ENCODE measurements at regions not wholly inside any gene's neighbourhood (a gene's known extent, or its start where the extent isn't known, plus 50 kb on each side); places are given as distances from the start of the nearest gene placed in this dataset.
"Not testable (repeated sequence)": the region's sequence is repeated elsewhere in the genome, so short reads cannot be mapped to it uniquely, and the experiment has no call there.

- Mint-ChIP-seq H3K27ac (no peak overlapping the region), H3K4me1 (no peaks in the 10 kb centered on the region), H3K4me3 (no peak overlapping the region), H3K27me3 (no peaks in the 10 kb centered on the region), H3K9me3 (ENCODE audit: low read depth) (peaks cover 3% of the 10 kb centered on the region), H3K36me3 (no peaks in the 10 kb centered on the region)
- CTCF ChIA-PET, result no interaction called here
- ATAC-seq (no peak), DNase-seq (no peak)
Measured at GRCh38 chr5:60436518-60436917, 263.4 kb downstream of the DEPDC1B start.

- DNase-seq (no peak), ATAC-seq (no peak)
- Mint-ChIP-seq H3K36me3 (no peaks in the 10 kb centered on the region), H3K27ac (no peak overlapping the region), H3K27me3 (no peaks in the 10 kb centered on the region), H3K9me3 (ENCODE audit: low read depth) (peaks cover 3% of the 10 kb centered on the region), H3K4me1 (no peaks in the 10 kb centered on the region), H3K4me3 (no peak overlapping the region)
- CTCF ChIA-PET, result no interaction called here
Measured at GRCh38 chr5:60435808-60436207, 264.2 kb downstream of the DEPDC1B start.

- H3K4me1 Mint-ChIP-seq; H3K27me3 Mint-ChIP-seq; DNase-seq; H3K27ac Mint-ChIP-seq; H3K36me3 Mint-ChIP-seq; H3K4me3 Mint-ChIP-seq; CTCF ChIA-PET; H3K9me3 Mint-ChIP-seq (ENCODE audit: low read depth); ATAC-seq: not testable (repeated sequence)
Measured at GRCh38 chr5:60426189-60426588, 273.8 kb downstream of the DEPDC1B start.

- ATAC-seq; CTCF ChIA-PET; H3K27me3 Mint-ChIP-seq; H3K4me1 Mint-ChIP-seq; H3K4me3 Mint-ChIP-seq; H3K36me3 Mint-ChIP-seq; DNase-seq; H3K27ac Mint-ChIP-seq; H3K9me3 Mint-ChIP-seq (ENCODE audit: low read depth): not testable (repeated sequence)
Measured at GRCh38 chr5:60420773-60421172, 279.2 kb downstream of the DEPDC1B start.

GRCh38 chr5:60417500-60418181 is 282.3 kb downstream of the DEPDC1B start:
- Mint-ChIP-seq H3K4me1 (peaks cover 5% of the 10 kb centered on the region), H3K27ac (no peak overlapping the region), H3K27me3 (no peaks in the 10 kb centered on the region), H3K4me3 (no peak overlapping the region), H3K36me3 (no peaks in the 10 kb centered on the region), H3K9me3 (ENCODE audit: low read depth) (peaks cover 3% of the 10 kb centered on the region)
- DNase-seq (no peak), ATAC-seq (no peak)
- CTCF ChIA-PET, result no interaction called here

GRCh38 chr5:60415443-60415842 is 284.5 kb downstream of the DEPDC1B start:
- peaks cover 5% of the 10 kb centered on the region for H3K4me1 Mint-ChIP-seq
- CTCF ChIA-PET, result no interaction called here
- ATAC-seq, result no peak

GRCh38 chr5:60410427-60410826 is 289.5 kb downstream of the DEPDC1B start:
- H3K27me3 Mint-ChIP-seq, result no peaks in the 10 kb centered on the region
- DNase-seq, result no peak
- CTCF ChIA-PET, result no interaction called here
- peaks cover 3% of the 10 kb centered on the region for H3K9me3 Mint-ChIP-seq (ENCODE audit: low read depth)
- no peak overlapping the region for H3K27ac Mint-ChIP-seq
- no peaks in the 10 kb centered on the region for H3K4me1 Mint-ChIP-seq
- H3K4me3 Mint-ChIP-seq, result no peak overlapping the region
- no peak for ATAC-seq
- no peaks in the 10 kb centered on the region for H3K36me3 Mint-ChIP-seq

More at GRCh38 chr5:60415443-60415842, 284.5 kb downstream of the DEPDC1B start:
- H3K36me3 Mint-ChIP-seq, result no peaks in the 10 kb centered on the region
- no peak overlapping the region for H3K27ac Mint-ChIP-seq
- DNase-seq, result no peak
- H3K27me3 Mint-ChIP-seq, result no peaks in the 10 kb centered on the region
- H3K4me3 Mint-ChIP-seq, result no peak overlapping the region
- peaks cover 3% of the 10 kb centered on the region for H3K9me3 Mint-ChIP-seq (ENCODE audit: low read depth)

- Mint-ChIP-seq H3K27me3 (no peaks in the 10 kb centered on the region), H3K27ac (no peak overlapping the region), H3K36me3 (no peaks in the 10 kb centered on the region), H3K4me1 (no peaks in the 10 kb centered on the region), H3K9me3 (ENCODE audit: low read depth) (no peaks in the 10 kb centered on the region), H3K4me3 (no peak overlapping the region)
- ATAC-seq (no peak), DNase-seq (no peak)
- CTCF ChIA-PET, result no interaction called here
Measured at GRCh38 chr5:60404171-60404570, 295.8 kb downstream of the DEPDC1B start.

- Mint-ChIP-seq H3K36me3 (no peaks in the 10 kb centered on the region), H3K27ac (no peak overlapping the region), H3K4me1 (no peaks in the 10 kb centered on the region), H3K9me3 (ENCODE audit: low read depth) (no peaks in the 10 kb centered on the region), H3K4me3 (no peak overlapping the region), H3K27me3 (no peaks in the 10 kb centered on the region)
- DNase-seq, result no peak
- CTCF ChIA-PET, result no interaction called here
- ATAC-seq, result no peak
Measured at GRCh38 chr5:60403343-60404006, 296.5 kb downstream of the DEPDC1B start.

- no peak for ATAC-seq
- Mint-ChIP-seq H3K27ac (no peak overlapping the region), H3K36me3 (no peaks in the 10 kb centered on the region), H3K4me3 (no peak overlapping the region), H3K27me3 (no peaks in the 10 kb centered on the region), H3K4me1 (no peaks in the 10 kb centered on the region), H3K9me3 (ENCODE audit: low read depth) (no peaks in the 10 kb centered on the region)
- CTCF ChIA-PET, result no interaction called here
- no peak for DNase-seq
Measured at GRCh38 chr5:60402161-60402785, 297.7 kb downstream of the DEPDC1B start.

- Mint-ChIP-seq H3K4me1 (no peaks in the 10 kb centered on the region), H3K36me3 (no peaks in the 10 kb centered on the region), H3K27me3 (no peaks in the 10 kb centered on the region), H3K27ac (no peak overlapping the region), H3K9me3 (ENCODE audit: low read depth) (no peaks in the 10 kb centered on the region), H3K4me3 (no peak overlapping the region)
- ATAC-seq (no peak), DNase-seq (no peak)
- CTCF ChIA-PET, result no interaction called here
Measured at GRCh38 chr5:60401526-60401925, 298.4 kb downstream of the DEPDC1B start.

GRCh38 chr5:60399507-60399906 is 300.5 kb downstream of the DEPDC1B start:
- CTCF ChIA-PET, result no interaction called here

GRCh38 chr5:60395712-60396329 is 304.1 kb downstream of the DEPDC1B start:
- ATAC-seq (no peak), DNase-seq (no peak)
- no peak overlapping the region for H3K27ac Mint-ChIP-seq
- CTCF ChIA-PET, result no interaction called here
- no peak overlapping the region for H3K4me3 Mint-ChIP-seq
- H3K9me3 Mint-ChIP-seq (ENCODE audit: low read depth), result no peaks in the 10 kb centered on the region
- no peaks in the 10 kb centered on the region for H3K27me3 Mint-ChIP-seq
- H3K36me3 Mint-ChIP-seq, result no peaks in the 10 kb centered on the region
- H3K4me1 Mint-ChIP-seq, result no peaks in the 10 kb centered on the region

More at GRCh38 chr5:60399507-60399906, 300.5 kb downstream of the DEPDC1B start:
- H3K36me3 Mint-ChIP-seq, result no peaks in the 10 kb centered on the region
- no peak overlapping the region for H3K4me3 Mint-ChIP-seq
- no peaks in the 10 kb centered on the region for H3K4me1 Mint-ChIP-seq
- H3K27me3 Mint-ChIP-seq, result no peaks in the 10 kb centered on the region
- ATAC-seq (no peak), DNase-seq (no peak)
- H3K27ac Mint-ChIP-seq, result no peak overlapping the region
- no peaks in the 10 kb centered on the region for H3K9me3 Mint-ChIP-seq (ENCODE audit: low read depth)

GRCh38 chr5:60387051-60387440 is 312.9 kb downstream of the DEPDC1B start:
- CTCF ChIA-PET, result no interaction called here
- no peak for DNase-seq
- Mint-ChIP-seq H3K36me3 (no peaks in the 10 kb centered on the region), H3K9me3 (ENCODE audit: low read depth) (peaks cover 7% of the 10 kb centered on the region), H3K27me3 (no peaks in the 10 kb centered on the region), H3K27ac (no peak overlapping the region), H3K4me3 (no peak overlapping the region), H3K4me1 (no peaks in the 10 kb centered on the region)
- no peak for ATAC-seq
